ENCODE measurements at regions not wholly inside any gene's neighbourhood (a gene's known extent, or its start where the extent isn't known, plus 50 kb on each side); places are given as distances from the start of the nearest gene placed in this dataset.
"Not testable (repeated sequence)": the region's sequence is repeated elsewhere in the genome, so short reads cannot be mapped to it uniquely, and the experiment has no call there.

DNA sequence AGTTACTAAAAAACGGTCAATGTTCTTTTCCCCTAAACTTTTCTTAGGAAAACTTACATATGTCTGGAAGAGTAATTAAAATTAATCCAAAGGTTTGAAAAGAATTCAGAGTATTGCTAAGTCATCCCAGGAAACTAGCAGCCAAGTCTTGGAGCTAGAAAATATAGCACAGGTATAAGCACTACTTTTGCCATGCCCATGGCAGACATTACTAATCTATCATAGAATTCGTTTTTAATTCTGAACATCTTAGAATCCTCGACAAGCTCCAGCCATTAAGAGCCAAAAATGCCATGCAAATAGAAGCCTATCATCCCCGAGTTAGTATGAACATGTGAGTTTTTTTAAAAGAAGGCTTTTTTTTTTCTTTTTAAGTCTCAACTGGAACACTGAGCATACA, 395.0 kb downstream of the ZEB2 start:
- DNase-seq (ENCODE audit: low read depth), result no peak

DNA sequence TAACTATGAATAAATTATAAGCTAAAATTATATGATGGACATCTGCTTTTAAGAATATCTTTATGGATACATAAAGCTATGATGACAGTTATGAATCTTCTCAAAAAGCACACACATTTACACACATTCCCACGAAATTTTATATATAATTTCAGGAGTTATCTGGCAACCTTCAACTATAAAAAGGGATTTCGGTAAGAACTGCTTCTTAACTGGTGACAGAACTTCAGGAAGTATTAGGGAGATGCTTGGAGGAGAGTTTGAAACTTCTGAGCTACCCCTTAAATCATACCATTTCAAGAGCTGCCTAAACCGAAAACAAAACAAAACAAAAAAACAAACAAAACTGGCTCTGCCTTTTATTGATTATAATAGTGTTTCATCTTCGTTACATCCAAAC, 399.4 kb downstream of the ZEB2 start:
- DNase-seq (ENCODE audit: low read depth), result no peak

DNA sequence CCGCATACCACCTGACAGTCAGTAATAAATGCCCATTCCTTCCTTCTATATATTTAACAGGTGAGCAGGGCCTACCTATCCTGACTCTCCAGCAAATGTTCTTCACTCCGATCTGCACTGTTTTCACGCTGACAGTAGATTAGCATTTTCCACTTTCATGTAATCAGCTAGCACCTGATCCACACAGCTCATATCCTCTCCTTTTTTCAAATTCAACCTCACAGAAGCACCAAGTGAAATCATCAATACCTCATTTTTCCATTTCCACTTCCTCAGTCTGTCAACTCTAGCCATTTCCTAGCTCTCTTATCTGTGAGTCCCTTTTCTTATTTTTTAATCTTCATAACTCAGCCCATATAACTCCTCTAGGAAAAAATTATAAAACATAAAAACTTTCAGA, 402.8 kb downstream of the ZEB2 start:
- DNase-seq (ENCODE audit: low read depth), result no peak

DNA sequence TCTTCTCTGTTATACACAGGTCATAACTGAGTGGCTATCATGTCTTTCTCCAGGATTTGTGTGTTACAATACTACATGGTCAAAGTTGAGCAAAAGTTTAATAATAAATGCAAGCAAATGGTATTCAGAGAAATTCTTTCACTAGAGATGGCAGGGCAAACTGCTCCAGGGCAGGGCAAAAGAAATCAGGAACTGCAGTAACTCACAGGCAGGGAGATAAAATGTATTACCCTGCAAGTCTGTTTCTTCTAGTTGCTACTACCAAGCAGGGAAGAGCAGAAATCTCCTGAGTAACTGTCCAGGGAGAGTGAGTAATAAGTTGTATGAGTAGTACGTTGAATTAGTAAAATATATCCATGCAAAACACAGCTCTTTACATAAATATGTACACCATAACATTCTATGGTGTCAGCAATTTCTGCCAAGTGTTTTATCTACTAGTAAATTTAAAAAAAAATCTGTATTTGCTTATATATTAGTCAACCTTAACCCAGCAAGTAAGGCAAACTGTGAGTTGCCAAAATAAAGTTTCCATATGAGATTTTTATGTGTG, 404.1 kb downstream of the ZEB2 start:
- no peak for DNase-seq (ENCODE audit: low read depth)

DNA sequence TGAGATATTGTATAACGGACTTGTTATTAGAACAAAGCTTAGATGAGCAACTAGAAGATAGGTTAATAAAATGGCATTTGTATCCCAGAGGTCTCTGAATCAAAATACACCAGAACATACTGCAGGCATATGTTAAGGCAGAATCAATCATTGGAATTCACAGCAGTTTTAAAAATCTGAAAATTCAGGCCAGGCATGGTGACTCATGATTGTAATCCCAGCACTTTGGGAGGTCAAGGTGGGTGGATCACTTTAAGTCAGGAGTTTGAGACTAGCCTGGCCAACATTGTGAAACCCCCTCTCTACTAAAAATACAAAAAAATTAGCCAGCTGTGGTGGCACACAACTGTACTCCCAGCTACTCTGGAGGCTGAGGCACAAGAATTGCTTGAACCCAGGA, 405.2 kb downstream of the ZEB2 start:
- no peak for DNase-seq (ENCODE audit: low read depth)

DNA sequence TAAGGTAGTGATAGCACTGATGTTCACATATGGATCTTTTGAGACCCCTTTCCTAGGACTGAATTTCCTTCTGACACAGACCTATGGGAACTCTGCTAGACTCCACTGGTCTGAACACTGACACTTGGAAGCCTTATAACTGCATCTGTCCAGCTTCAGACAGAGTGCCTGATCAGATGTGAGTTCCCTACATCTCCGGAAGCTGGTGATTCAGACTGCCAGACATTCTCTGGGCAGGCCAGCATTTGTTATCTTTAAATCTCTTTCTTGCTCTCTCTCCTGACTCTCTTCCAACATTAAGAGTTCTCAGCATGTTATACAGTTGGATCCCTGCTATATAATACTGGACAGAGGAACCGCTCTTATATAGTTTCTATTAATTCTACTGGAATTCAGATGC, 408.5 kb downstream of the ZEB2 start:
- no peak for DNase-seq (ENCODE audit: low read depth)

DNA sequence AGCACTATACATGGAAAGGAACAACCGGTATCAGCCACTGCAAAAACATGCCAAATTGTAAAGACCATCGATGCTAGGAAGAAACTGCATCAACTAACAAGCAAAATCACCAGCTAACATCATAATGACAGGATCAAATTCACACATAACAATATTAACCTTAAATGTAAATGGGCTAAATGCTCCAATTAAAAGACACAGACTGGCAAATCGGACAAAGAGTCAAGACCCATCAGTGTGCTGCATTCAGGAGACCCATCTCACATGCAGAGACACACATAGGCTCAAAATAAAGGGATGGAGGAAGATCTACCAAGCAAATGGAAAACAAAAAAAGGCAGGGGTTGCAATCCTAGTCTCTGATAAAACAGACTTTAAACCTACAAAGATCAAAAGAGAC, 413.8 kb downstream of the ZEB2 start:
- not testable (repeated sequence) for DNase-seq (ENCODE audit: low read depth)

DNA sequence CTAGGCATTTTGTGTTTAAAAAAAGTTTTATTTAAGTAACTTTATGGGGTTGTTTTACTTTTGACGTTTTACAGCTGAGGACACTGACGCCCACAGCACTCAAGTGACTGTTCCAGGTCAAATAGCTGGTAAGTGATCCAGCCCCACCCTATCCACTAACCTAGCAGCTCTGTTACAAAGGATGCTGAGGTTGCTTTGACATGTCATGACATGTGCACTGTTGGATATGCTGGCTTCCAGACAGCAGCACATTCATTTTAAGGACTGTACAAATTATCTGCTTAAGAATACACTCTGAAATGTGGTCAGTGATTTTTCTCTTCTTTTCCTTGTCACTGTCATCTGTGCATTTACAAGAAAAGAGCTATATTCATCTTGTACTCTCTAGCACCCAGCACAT, 417.5 kb downstream of the ZEB2 start:
- DNase-seq (ENCODE audit: low read depth), result no peak

DNA sequence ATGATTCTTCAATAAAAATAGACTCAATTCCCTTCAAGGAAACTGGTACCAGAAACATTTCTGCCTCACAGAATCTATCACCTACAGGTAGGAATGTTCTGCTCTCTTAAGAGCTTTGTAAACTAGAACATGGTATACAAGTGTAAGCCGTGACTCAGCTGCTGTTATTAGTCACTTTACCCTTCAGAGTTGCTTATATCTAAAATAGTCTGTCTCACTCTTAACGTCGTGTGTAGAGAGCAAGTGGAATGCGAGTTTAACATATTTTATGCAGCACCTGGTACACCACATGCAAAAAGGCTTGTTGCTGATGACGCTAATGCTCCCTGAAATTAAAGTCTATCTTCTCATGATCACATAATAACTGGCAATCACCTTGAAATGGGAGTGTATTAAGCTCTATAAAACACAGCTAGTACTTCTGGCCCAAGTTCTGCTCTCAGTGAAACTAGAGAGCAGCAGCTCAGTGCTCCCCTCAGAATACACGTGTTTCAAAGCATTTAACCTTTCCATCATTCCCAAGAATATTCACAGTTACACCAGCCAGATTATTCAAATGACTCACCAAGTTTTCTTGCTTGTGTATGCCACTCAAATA, 420.0 kb downstream of the ZEB2 start:
- DNase-seq (ENCODE audit: low read depth), result no peak

DNA sequence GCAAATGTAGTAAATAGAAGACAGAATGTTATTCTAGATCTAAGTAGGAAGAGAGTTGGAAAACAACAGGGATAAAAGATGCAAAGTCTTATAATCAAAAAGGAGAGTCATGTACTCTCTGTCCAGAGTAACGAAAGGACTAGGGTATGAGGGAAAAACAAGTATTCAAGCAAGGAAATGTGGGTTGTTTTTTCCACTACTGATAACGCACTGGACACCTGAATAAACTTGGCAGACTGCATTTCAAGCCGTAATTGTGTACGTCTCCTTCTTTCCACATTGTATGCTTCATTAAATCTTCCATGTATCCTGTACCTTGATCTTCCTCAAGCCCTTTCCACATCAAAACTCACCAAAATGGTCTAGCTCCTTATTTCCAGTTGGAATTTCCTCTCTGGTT, 420.6 kb downstream of the ZEB2 start:
- no peak for DNase-seq (ENCODE audit: low read depth)

DNA sequence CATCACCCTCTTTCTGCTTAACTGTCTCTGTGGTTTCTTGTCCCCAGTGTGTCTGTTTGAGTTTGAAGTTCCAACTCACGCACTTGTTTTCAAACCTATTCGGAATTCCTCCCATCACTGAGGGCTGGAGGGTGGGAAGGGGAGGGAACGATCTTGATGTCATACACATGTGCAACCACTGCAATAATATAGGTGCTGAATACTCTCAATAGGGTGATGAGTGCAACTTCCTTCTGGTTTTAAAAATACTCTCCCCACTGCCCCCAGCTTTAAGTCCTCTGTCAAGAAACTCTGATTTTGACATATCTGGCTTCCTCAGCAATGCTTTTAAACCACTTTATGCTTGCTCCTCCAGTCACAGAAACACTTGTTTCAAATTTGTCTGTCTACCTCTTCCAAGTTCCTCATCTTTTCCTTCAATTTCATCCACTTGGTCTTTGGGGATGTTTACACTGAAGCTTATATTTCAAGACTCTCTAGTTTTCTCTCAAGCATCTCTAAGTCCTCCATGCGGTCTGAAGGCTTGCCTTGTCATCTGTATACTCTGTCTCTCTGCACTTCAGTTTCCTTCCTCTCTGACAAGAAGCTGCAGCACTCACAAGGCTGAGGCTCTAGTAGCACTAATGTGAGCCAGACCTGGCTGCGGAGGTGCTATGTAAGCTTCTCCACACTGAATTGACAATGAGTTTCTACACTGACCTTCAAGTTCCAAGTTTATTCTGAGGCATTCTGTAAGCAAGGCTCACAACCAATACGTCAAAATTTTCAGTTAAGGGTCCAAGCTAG, 422.3 kb downstream of the ZEB2 start:
- DNase-seq (ENCODE audit: low read depth), result no peak

DNA sequence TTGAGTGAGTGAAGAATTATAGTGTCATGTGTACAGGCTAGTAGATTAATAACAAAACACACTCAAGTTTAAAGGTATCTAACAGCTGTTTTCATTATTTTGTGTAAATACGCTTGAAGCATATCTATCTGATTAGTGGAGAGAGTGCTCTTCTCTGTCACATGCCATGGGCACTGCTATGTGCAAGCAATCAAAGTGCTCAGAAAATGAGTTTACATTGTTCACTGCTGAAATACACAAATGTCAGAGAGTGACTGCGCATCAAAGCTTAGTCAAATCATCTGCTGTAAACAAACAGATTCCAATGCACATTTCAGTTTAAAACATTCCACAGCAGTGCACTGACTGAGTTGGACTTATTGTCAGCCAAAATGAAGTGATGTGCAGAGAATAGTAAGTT, 423.4 kb downstream of the ZEB2 start:
- no peak for DNase-seq (ENCODE audit: low read depth)

DNA sequence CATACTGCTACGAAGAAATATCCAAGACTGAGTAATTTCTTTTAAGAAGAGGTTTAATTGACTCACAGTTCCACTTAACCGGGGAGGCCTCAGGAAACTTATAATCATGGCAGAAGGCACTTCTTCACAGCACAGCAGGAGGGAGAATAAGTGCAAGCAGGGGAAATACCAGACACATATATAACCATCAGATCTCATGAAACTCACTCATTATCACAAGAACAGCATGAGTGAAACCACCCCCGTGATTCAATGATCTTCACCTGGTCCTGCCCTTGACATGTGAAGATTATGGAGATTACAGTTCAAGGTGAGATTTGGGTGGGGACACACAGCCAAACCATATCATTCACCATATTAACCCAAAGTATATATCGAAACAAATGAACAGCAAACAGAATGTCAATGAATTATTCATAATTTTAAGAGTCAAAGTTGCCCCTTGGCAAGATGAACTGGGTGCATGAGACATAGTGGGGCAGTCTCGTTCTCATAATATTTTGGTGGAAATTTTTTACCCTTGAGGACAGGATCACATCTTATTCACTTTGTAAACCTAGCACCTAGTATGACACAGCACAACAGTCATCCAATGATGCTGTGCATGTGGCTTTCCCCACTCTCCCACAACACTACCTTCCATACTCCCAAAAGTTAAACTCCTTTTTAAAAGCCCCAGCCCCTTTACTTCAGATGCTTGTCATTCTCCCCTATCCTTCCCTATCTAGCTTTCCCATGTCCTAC, 425.3 kb downstream of the ZEB2 start:
- no peak for DNase-seq (ENCODE audit: low read depth)

DNA sequence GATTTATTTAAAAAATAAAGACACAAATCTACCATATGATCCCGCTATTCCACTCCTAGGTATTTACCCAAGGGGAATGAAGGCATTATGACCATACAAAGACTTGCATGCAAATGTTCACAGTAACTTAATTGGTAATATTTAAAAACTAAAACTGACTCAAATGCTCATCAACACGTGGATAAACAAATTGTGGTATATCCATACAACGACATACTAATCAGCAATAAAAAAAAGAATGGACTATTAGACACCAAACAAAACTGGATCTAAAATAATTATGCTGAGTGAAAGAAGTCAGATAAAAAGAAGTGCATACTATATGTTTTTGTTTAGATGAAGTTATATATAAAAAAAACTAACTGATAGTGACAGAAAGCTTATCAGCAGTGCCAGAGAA, 428.3 kb downstream of the ZEB2 start:
- no peak for DNase-seq (ENCODE audit: low read depth)

DNA sequence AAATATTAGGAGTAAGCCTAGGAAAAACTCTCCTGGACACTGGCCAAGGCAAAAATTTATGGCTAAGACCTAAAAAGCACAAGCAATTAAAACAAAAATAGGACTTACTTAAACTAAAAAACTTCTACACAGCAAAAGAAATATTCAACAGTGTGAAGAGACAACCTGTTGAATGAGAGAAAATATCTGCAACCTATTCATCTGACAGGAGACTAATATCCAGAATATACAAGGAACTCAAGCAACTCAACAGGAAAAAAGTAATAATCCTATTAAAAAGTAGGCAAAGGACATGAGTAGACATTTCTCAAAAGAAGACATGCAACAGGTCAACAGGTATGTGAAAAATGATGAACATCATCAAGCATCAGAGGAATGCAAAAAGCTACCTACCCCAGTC, 431.1 kb downstream of the ZEB2 start:
- no peak for DNase-seq (ENCODE audit: low read depth)

DNA sequence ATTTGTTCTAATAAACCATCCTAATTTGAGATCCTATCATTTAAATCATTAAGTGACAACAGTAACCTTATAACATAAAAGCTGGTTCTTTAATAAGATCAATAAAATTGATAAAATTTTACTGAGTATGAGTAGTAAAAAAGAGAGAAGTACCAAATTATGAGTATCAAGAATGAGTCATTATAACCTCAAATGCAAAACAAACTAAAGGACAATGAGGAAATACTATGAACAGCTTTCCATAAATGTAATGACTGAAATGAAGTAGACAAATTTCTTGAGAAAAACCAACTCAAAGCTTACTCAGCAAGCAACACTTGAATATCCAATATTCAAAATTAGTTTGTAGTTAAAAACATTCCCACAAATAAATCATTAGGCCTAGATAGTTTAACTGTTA, 433.0 kb downstream of the ZEB2 start:
- no peak for DNase-seq (ENCODE audit: low read depth)

DNA sequence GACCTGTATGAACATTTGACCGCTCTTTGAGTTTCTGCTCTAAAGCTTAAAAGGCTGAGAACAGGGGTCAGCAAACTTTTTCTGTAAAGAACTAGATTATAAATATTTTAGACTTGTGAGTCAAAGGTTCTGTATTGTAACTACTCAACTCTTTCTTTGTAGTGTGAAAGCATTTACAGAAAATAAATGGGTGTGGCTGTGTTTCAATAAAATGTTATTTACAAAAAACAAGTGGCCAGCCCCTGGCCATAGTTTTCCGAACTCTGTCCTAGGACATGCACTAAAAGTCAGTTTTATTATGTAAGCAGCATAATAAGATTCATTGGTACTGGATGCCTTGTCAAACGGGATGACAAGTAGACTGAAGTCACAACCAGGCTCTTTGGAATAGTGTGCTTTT, 434.9 kb downstream of the ZEB2 start:
- no peak for DNase-seq (ENCODE audit: low read depth)

DNA sequence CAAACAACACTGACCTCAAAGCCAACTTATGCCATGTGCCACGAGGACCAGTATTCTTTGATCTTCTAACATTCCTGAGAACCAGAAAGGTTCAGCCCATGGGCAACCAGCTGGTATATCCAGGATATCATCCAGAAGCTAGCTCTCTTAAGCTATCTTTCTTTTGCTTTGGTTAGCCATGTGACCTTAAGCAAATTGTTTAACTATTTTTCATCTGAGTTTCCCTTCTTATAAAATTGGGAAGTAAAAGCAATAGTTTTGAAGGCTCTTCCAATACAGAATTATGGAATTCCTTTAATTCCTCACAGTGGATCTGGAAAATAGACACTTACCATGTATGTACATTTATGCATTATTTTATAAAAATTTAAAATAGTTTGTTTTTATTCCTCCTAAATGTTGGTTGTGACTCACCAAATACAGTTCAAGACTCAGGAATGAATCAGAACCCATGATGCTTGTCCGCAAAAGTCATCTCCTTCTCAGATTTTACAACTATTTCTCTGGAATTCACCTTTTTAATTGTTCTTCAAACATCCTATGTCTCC, 435.7 kb downstream of the ZEB2 start:
- no peak for DNase-seq (ENCODE audit: low read depth)

DNA sequence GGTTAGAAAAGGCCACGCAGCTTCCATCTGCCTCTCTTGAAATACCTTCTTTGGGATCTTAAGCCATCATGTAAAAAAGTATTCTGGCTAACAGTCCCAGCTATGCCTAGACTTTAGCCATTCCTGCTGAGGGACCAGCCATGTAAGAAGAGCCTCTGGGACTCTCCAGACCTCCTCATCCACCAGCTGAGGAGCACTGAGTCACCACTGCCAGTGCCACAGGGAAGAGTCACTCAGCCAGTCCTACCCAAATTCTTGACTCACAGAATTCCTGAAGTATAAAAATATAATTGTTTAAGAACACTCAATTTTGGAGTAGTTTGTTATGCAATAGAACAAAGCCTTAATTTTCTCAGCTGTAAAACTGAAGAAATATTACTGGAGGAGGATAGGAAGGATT, 436.7 kb downstream of the ZEB2 start:
- DNase-seq (ENCODE audit: low read depth), result no peak

DNA sequence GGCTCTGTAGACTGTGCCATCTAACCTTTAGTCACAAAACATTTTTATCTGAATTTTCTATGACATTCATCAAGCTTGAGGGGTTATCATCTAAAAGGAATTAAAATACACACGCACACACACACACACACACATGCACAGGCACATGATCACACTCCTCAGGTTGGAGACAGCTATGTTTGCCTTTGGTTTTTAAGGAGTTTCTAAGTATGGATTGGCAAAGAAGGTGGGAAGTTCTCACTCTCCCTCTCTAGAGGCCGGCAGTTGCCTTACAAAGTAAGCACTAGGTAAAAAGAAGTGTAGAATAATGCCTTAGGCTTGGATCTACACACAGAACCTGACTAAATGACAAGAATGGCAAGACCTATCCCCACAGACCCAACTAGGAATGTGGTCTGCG, 437.1 kb downstream of the ZEB2 start:
- no peak for DNase-seq (ENCODE audit: low read depth)

DNA sequence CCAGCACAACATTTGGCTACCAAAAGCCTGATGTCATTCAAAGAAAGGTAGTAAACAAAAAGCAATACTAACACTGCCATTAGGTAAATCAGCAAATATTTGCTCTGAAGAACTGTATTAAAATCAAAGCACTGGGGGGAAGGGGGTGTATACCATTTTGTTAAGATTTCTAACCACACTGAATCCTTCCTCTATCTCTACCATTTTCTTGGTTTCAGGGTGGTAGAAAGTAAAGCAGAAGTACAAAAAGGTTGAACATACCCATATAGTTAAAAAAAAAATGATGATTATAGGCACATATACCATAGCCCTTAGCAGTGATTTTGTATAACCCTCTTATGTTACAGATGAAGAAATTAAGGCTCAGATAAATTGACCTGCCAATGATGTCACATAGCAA, 437.6 kb downstream of the ZEB2 start:
- no peak for DNase-seq (ENCODE audit: low read depth)

DNA sequence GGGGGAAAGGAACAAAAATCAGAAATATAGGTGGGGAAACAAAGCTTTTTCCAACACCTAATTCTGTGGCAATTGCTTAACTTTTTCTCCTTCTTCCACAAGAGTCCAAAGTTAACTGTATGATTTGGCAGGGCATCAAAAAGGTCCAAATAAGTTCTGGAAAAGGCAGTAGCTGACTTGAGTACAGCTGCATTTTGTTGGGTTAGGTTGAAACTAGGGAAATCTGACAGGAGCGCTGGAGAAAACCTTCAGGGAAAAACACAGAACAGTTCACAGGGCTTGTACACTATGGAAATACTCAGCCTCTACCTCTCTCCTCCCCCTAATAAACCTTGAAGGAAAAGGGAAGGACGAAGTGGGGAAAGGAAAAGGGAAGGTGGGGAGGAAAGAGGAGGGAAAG, 438.6 kb downstream of the ZEB2 start:
- DNase-seq (ENCODE audit: low read depth), result no peak

DNA sequence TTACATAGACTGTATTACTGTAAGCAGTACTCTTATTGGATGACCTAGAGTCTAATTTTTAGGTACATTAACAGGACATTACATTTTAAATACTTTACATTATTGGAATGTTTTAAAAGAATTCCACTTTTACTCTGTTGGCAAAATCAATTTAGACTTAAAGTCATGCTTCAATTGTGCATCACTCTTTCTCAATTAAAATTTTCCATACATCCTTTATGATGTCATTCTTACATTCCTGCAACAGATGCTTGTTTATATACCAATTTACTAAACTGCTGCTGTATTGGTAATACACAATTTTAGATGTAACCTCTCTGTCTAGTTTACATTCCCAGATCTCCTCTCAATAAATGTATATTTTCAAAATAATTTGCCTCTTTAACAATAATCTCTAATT, 440.1 kb downstream of the ZEB2 start:
- no peak for DNase-seq (ENCODE audit: low read depth)

All from activated T-helper 9 cell treated with anti-CD3 and anti-CD28 coated beads, Interleukin-2, amount 50 U/mL, for 16 hours (primary cell).